NB4 (cell line): ENCODE measurements at regions not wholly inside any gene's neighbourhood (a gene's known extent, or its start where the extent isn't known, plus 50 kb on each side); places are given as distances from the start of the nearest gene placed in this dataset.

Experiments used
- CTCF ChIP-seq: IDR thresholded peaks from one replicate; pipeline ENCODE4 v1.5.1; 2012; ENCODE audit warnings: low read depth, low read length
- POLR2A ChIP-seq: IDR thresholded peaks from 2 replicates; pipeline ENCODE4 v1.6.1; 2011; ENCODE audit warnings: mild to moderate bottlenecking; ENCODE audit not compliant: insufficient read length; ENCODE audit errors: extremely low read depth
- TF ChIP-seq, protein P1 (sequence below): IDR thresholded peaks from 2 replicates; pipeline ENCODE4 v1.6.1; 2011; ENCODE audit warnings: low read depth, low read length

GRCh38 chr5:60453186-60453976 is 246.6 kb downstream of the DEPDC1B start:
- no peak for TF ChIP-seq CTCF
- TF ChIP-seq, protein P1, sequence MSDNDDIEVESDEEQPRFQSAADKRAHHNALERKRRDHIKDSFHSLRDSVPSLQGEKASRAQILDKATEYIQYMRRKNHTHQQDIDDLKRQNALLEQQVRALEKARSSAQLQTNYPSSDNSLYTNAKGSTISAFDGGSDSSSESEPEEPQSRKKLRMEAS = no peak
- TF ChIP-seq POLR2A = no peak
